Mesenchymal stem cell (in vitro differentiated cells and primary cell): ENCODE measurements at regions not wholly inside any gene's neighbourhood (a gene's known extent, or its start where the extent isn't known, plus 50 kb on each side); places are given as distances from the start of the nearest gene placed in this dataset.

Source experiments
- DNase-seq: peaks from one replicate; pipeline ENCODE4 v3.0.0-alpha.2; 2013
- H2AFZ ChIP-seq: one replicate; pipeline ENCODE4 v1.6.1; 2013; ENCODE audit warnings: low read depth, mild to moderate bottlenecking, control low read depth, inconsistent platforms, low read length, moderate library complexity
- H2AK5ac ChIP-seq: 2 replicates; pipeline ENCODE4 v1.6.1; 2013; ENCODE audit warnings: low read length, moderate library complexity, mild to moderate bottlenecking, inconsistent platforms; ENCODE audit not compliant: severe bottlenecking
- H2BK120ac ChIP-seq: one replicate; pipeline ENCODE4 v1.6.1; 2013; ENCODE audit warnings: low read depth, mild to moderate bottlenecking, inconsistent platforms, low read length, moderate library complexity
- H2BK12ac ChIP-seq, 2 experiments: one replicate each; pipeline ENCODE4 v1.6.1; 2013; ENCODE audit warnings: inconsistent platforms in 2 of 2, low read length in 2 of 2, mild to moderate bottlenecking in 2 of 2, moderate library complexity in 2 of 2, control low read depth in 1 of 2
- H2BK15ac ChIP-seq: one replicate; pipeline ENCODE4 v1.6.1; 2013; ENCODE audit warnings: mild to moderate bottlenecking, low read depth, inconsistent platforms; ENCODE audit not compliant: poor library complexity, severe bottlenecking
- H2BK5ac ChIP-seq: 2 replicates; pipeline ENCODE4 v1.6.1; 2013; ENCODE audit warnings: low read depth, mild to moderate bottlenecking, low read length, control low read depth, inconsistent platforms; ENCODE audit not compliant: poor library complexity, severe bottlenecking
- H3K14ac ChIP-seq, 2 experiments: one replicate each; pipeline ENCODE4 v1.6.1; 2013; ENCODE audit warnings: inconsistent platforms in 2 of 2, low read length in 2 of 2, control low read depth in 1 of 2, mild to moderate bottlenecking in 1 of 2, moderate library complexity in 1 of 2
- H3K18ac ChIP-seq, 2 experiments: one replicate each; pipeline ENCODE4 v1.6.1; 2013; ENCODE audit warnings: inconsistent platforms in 2 of 2, low read length in 2 of 2, control low read depth in 1 of 2, low read depth in 1 of 2, mild to moderate bottlenecking in 1 of 2
- H3K23ac ChIP-seq, 2 experiments: one replicate each; pipeline ENCODE4 v1.6.1; 2013; ENCODE audit warnings: inconsistent platforms in 2 of 2, low read length in 2 of 2, mild to moderate bottlenecking in 2 of 2, moderate library complexity in 2 of 2, control low read depth in 1 of 2
- H3K27ac ChIP-seq: 2 replicates; pipeline ENCODE4 v1.5.1; 2013; ENCODE audit warnings: mild to moderate bottlenecking, moderate library complexity, low read length, control low read depth, inconsistent platforms; ENCODE audit not compliant: poor library complexity, severe bottlenecking
- H3K27me3 ChIP-seq, 2 experiments: 2 replicates each; pipeline versions ENCODE4 v1.6.1 to v1.7.0; 2013; ENCODE audit warnings: low read length in 2 of 2, mild to moderate bottlenecking in 2 of 2, moderate library complexity in 2 of 2, control low read depth in 1 of 2, inconsistent platforms in 1 of 2; ENCODE audit not compliant: control insufficient read depth in 1 of 2, insufficient read depth in 1 of 2
- H3K36me3 ChIP-seq, 2 experiments: 2 replicates each; pipeline versions ENCODE4 v1.6.1 to v1.7.0; 2013; ENCODE audit warnings: low read length in 2 of 2, control low read depth in 1 of 2, inconsistent platforms in 1 of 2, low read depth in 1 of 2, mild to moderate bottlenecking in 1 of 2; ENCODE audit not compliant: insufficient read depth in 2 of 2, control insufficient read depth in 1 of 2
- H3K4ac ChIP-seq, 2 experiments: one replicate each; pipeline ENCODE4 v1.6.1; 2013; ENCODE audit warnings: inconsistent platforms in 2 of 2, low read length in 2 of 2, mild to moderate bottlenecking in 2 of 2, moderate library complexity in 2 of 2, control low read depth in 1 of 2, low read depth in 1 of 2
- H3K4me1 ChIP-seq: 2 replicates; pipeline ENCODE4 v1.6.1; 2013; ENCODE audit warnings: low read depth, low read length, control low read depth; ENCODE audit not compliant: control insufficient read depth, insufficient read depth
- H3K4me2 ChIP-seq: 2 replicates; pipeline ENCODE4 v1.6.1; 2013; ENCODE audit warnings: low read length, mild to moderate bottlenecking, inconsistent platforms; ENCODE audit not compliant: poor library complexity, severe bottlenecking
- H3K4me3 ChIP-seq, 2 experiments: 2 replicates each; pipeline versions ENCODE4 v1.5.1 to v1.7.0; 2013; ENCODE audit warnings: low read length in 2 of 2, mild to moderate bottlenecking in 2 of 2, control low read depth in 1 of 2, low read depth in 1 of 2; ENCODE audit not compliant: insufficient read depth in 1 of 2
- H3K79me1 ChIP-seq: replicated peaks from 2 replicates; pipeline ENCODE4 v1.6.1; 2013; ENCODE audit warnings: mild to moderate bottlenecking, control low read depth, low read length, inconsistent platforms; ENCODE audit not compliant: poor library complexity, severe bottlenecking
- H3K9ac ChIP-seq: 2 replicates; pipeline ENCODE4 v1.7.0; 2013; ENCODE audit warnings: mild to moderate bottlenecking, low read length, moderate library complexity
- H3K9me3 ChIP-seq: 2 replicates; pipeline ENCODE4 v1.7.0; 2013; ENCODE audit warnings: mild to moderate bottlenecking, low read length; ENCODE audit not compliant: control insufficient read depth
- H4K8ac ChIP-seq: one replicate; pipeline ENCODE4 v1.6.1; 2013; ENCODE audit warnings: inconsistent platforms, mild to moderate bottlenecking, low read length, moderate library complexity
- H4K91ac ChIP-seq: one replicate; pipeline ENCODE4 v1.6.1; 2013; ENCODE audit warnings: mild to moderate bottlenecking, low read length, inconsistent platforms
- WGBS: methylation state at CpG from one replicate; pipeline ENCODE4 v1.1.7; 2013; ENCODE audit warnings: mixed read lengths; 5-methylcytosine and 5-hydroxymethylcytosine counted together

DNA sequence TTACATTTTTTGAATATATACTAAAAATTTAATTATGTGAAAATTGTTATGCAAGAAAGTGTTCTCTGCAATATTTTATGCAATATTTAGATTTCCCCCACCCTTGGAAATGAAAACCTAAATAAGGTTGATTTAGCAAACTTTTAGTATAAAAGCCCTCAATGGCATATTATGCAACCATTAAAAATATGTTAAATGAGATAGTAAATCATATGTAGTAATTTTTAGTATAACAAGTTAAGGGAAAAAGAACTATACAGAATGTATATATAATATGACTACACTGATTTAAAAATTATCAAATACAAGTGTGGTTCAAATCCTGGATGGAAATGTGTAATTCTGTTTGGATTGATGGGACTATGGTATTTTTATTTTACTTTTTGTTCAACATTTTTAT lies 116.9 kb upstream of the MEF2C start:
- H2AFZ ChIP-seq: no peak overlapping the region
- no peak overlapping the region for H3K4me2 ChIP-seq
- H3K9me3 ChIP-seq: no peaks in the 10 kb centered on the region
- no peak overlapping the region for H3K4me3 ChIP-seq
- H2AK5ac ChIP-seq: no peak overlapping the region
- no peaks in the 10 kb centered on the region for H3K36me3 ChIP-seq
- H3K14ac ChIP-seq: no peak overlapping the region
- H3K79me1 ChIP-seq: no peaks in the 10 kb centered on the region
- H3K4ac ChIP-seq: no peak overlapping the region
- H3K9ac ChIP-seq: no peak overlapping the region
- H3K23ac ChIP-seq: no peak overlapping the region
- H2BK5ac ChIP-seq: no peak overlapping the region
- no peak overlapping the region for H2BK15ac ChIP-seq
- H2BK12ac ChIP-seq: no peak overlapping the region
- H3K4me1 ChIP-seq: no peaks in the 10 kb centered on the region
- H2BK120ac ChIP-seq: no peak overlapping the region
- DNase-seq: no peak
- H3K27ac ChIP-seq: no peak overlapping the region
- no peak overlapping the region for H4K91ac ChIP-seq
- H3K27me3 ChIP-seq: no peaks in the 10 kb centered on the region
- H3K18ac ChIP-seq: no peak overlapping the region
- H4K8ac ChIP-seq: no peak overlapping the region

DNA sequence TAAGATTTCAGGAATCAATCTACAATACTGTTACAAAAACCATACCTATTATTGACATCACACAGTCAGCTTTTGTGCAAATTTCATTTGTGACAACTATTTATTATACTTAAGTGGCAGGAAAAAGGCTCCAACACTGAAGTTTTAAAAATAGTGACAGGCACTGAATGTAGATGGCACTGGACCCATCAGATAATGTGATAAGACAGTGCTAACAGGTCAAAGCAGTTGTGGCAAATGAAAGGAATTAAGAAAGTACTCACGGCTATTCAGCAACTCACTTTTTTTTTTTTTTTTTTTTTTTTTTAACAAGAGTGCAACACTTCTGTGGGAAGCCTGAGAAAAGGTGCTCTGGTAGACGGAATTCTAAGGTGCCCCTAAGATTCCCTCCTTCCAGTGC lies 115.0 kb upstream of the MEF2C start:
- H3K4me2 ChIP-seq: no peak overlapping the region
- no peak overlapping the region for H2AK5ac ChIP-seq
- no peak overlapping the region for H2BK15ac ChIP-seq
- H2AFZ ChIP-seq: no peak overlapping the region
- H3K27me3 ChIP-seq: no peaks in the 10 kb centered on the region
- H3K27ac ChIP-seq: no peak overlapping the region
- no peak overlapping the region for H3K23ac ChIP-seq
- H2BK120ac ChIP-seq: no peak overlapping the region
- no peak overlapping the region for H4K8ac ChIP-seq
- no peak overlapping the region for H3K18ac ChIP-seq
- no peak overlapping the region for H3K4me3 ChIP-seq
- H2BK12ac ChIP-seq: no peak overlapping the region
- no peaks in the 10 kb centered on the region for H3K4me1 ChIP-seq
- H3K9ac ChIP-seq: no peak overlapping the region
- H2BK5ac ChIP-seq: no peak overlapping the region
- no peak overlapping the region for H3K14ac ChIP-seq
- H3K9me3 ChIP-seq: no peaks in the 10 kb centered on the region
- WGBS: no CpG with 5 or more reads among the region's 2 CpGs
- DNase-seq: no peak
- no peaks in the 10 kb centered on the region for H3K79me1 ChIP-seq
- H3K4ac ChIP-seq: no peak overlapping the region
- H3K36me3 ChIP-seq: no peaks in the 10 kb centered on the region
- no peak overlapping the region for H4K91ac ChIP-seq

- Histone ChIP-seq H3K4me2 (no peak overlapping the region), H2BK5ac (no peak overlapping the region), H2BK120ac (no peak overlapping the region), H4K91ac (no peak overlapping the region), H3K14ac (no peak overlapping the region), H4K8ac (no peak overlapping the region), H3K27ac (no peak overlapping the region), H3K9ac (no peak overlapping the region), H3K4me1 (no peaks in the 10 kb centered on the region), H3K4ac (no peak overlapping the region), H3K79me1 (no peaks in the 10 kb centered on the region), H3K18ac (no peak overlapping the region), H2BK12ac (no peak overlapping the region), H3K23ac (no peak overlapping the region), H3K9me3 (no peaks in the 10 kb centered on the region), H3K36me3 (no peaks in the 10 kb centered on the region), H3K27me3 (no peaks in the 10 kb centered on the region), H2AK5ac (no peak overlapping the region), H2AFZ (no peak overlapping the region), H3K4me3 (no peak overlapping the region), H2BK15ac (no peak overlapping the region)
- WGBS: 86% methylated on average over 1 of the region's 1 CpG
- DNase-seq: no peak
Measured at GRCh38 chr5:88984040-88984439, 101.1 kb upstream of the MEF2C start.

GRCh38 chr5:88979726-88980125 lies 96.7 kb upstream of the MEF2C start:
- Histone ChIP-seq H3K27me3 (no peaks in the 10 kb centered on the region), H2AK5ac (no peak overlapping the region), H3K14ac (no peak overlapping the region), H3K4me3 (no peak overlapping the region), H3K4ac (no peak overlapping the region), H4K8ac (no peak overlapping the region), H3K79me1 (no peaks in the 10 kb centered on the region), H3K36me3 (no peaks in the 10 kb centered on the region), H3K27ac (no peak overlapping the region), H3K9ac (no peak overlapping the region), H3K23ac (no peak overlapping the region), H4K91ac (no peak overlapping the region), H3K4me1 (no peaks in the 10 kb centered on the region), H2BK5ac (no peak overlapping the region), H3K9me3 (no peaks in the 10 kb centered on the region), H3K4me2 (no peak overlapping the region), H2BK120ac (no peak overlapping the region), H3K18ac (no peak overlapping the region), H2BK15ac (no peak overlapping the region), H2BK12ac (no peak overlapping the region), H2AFZ (no peak overlapping the region)
- no peak for DNase-seq
- 94% methylated on average over 1 of the region's 3 CpGs for WGBS
